ENCODE measurements at regions not wholly inside any gene's neighbourhood (a gene's known extent, or its start where the extent isn't known, plus 50 kb on each side); places are given as distances from the start of the nearest gene placed in this dataset.

DNA sequence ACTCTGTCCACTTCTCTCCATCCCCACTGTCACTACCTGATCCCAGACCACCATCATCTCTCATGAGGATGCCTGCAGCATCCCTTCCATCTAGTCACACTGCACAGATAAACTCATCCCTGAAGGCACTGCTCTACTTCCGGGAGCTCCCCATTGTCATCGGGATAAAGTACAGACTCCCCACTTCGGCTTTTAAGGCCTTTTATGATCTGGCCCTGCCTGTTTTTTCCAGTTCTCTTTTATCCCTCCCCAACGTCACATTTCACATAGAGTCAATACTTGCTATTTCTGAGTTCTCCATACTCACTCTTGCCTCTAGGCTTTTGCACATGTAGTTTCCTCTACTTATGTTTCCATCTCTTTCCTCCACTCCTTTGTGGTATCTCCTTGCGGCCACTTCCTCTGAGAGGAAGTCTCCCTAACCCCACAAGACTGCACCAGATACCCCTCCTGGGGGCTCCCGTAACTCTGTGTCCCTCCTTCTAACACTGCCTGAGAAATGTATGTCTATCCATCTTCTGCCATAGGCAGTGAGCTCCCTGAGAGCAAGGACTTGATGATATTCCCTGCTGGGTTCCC, 66.9 kb downstream of the COPRS start:
- Histone ChIP-seq H3K27me3 (ENCODE audit: insufficient read depth, low read depth) (0 out of 2 replicates have a peak, but pooled peaks cover 3% of the 10 kb centered on the region), H3K36me3 (ENCODE audit: low read depth) (no peaks in the 10 kb centered on the region), H3K27ac (no peak overlapping the region), H2AFZ (no peak overlapping the region), H3K4me3 (no peak overlapping the region), H3K4me2 (no peak overlapping the region), H3K9me3 (ENCODE audit: insufficient read depth, low read depth) (no peaks in the 10 kb centered on the region), H3K79me2 (ENCODE audit: low read depth) (no peaks in the 10 kb centered on the region), H3K4me1 (replicated peaks; ENCODE audit: insufficient read depth) (peaks cover 13% of the 10 kb centered on the region), H4K20me1 (ENCODE audit: insufficient read depth) (no peaks in the 10 kb centered on the region), H3K9me2 (ENCODE audit: insufficient read depth) (no peaks in the 10 kb centered on the region), H3F3A (ENCODE audit: insufficient read depth, low read depth) (peaks cover 10% of the 10 kb centered on the region; the same call in 1 of the 2 replicates)
- no peak for DNase-seq
- POLR2A ChIA-PET (ENCODE audit: unreplicated experiment), result no interaction called here
- TF ChIP-seq, protein P1, sequence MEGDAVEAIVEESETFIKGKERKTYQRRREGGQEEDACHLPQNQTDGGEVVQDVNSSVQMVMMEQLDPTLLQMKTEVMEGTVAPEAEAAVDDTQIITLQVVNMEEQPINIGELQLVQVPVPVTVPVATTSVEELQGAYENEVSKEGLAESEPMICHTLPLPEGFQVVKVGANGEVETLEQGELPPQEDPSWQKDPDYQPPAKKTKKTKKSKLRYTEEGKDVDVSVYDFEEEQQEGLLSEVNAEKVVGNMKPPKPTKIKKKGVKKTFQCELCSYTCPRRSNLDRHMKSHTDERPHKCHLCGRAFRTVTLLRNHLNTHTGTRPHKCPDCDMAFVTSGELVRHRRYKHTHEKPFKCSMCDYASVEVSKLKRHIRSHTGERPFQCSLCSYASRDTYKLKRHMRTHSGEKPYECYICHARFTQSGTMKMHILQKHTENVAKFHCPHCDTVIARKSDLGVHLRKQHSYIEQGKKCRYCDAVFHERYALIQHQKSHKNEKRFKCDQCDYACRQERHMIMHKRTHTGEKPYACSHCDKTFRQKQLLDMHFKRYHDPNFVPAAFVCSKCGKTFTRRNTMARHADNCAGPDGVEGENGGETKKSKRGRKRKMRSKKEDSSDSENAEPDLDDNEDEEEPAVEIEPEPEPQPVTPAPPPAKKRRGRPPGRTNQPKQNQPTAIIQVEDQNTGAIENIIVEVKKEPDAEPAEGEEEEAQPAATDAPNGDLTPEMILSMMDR (conservative IDR thresholded peaks at IDR 0.05), result no peak
- no peak for TF ChIP-seq EZH2 (IDR thresholded peaks at IDR 0.05; ENCODE audit: low read depth)
- intact Hi-C loops (cut with micrococcal nuclease; ENCODE audit: unreplicated experiment), result no loop called here
- no TSS peak for BruUV-seq (replicated peaks)
- CTCF ChIA-PET, result no interaction called here

- H3K4me1 ChIP-seq (replicated peaks; ENCODE audit: insufficient read depth), result peaks cover 13% of the 10 kb centered on the region
- H3K9me2 ChIP-seq (ENCODE audit: insufficient read depth), result no peaks in the 10 kb centered on the region
- ChIA-PET POLR2A (ENCODE audit: unreplicated experiment) (no interaction called here), CTCF (interaction anchor here (0.5 kb wide), 1 partner anchor 54 kb away, joined by 5 read pairs; no protein-coding TSS in a partner anchor)
- no peak overlapping the region for H3K27ac ChIP-seq
- no TSS peak for BruUV-seq (replicated peaks)
- no peaks in the 10 kb centered on the region for H4K20me1 ChIP-seq (ENCODE audit: insufficient read depth)
- no peaks in the 10 kb centered on the region for H3K36me3 ChIP-seq (ENCODE audit: low read depth)
- no peak overlapping the region for H3K4me2 ChIP-seq
- H3K79me2 ChIP-seq (ENCODE audit: low read depth), result no peaks in the 10 kb centered on the region
- no peak overlapping the region for H3K4me3 ChIP-seq
- H3K9me3 ChIP-seq (ENCODE audit: insufficient read depth, low read depth), result no peaks in the 10 kb centered on the region
- no peak for DNase-seq
- H3K27me3 ChIP-seq (ENCODE audit: insufficient read depth, low read depth), result 0 out of 2 replicates have a peak, but pooled peaks cover 3% of the 10 kb centered on the region
- H2AFZ ChIP-seq, result no peak overlapping the region
- intact Hi-C loops (cut with micrococcal nuclease; ENCODE audit: unreplicated experiment), result no loop called here
- TF ChIP-seq EZH2 (IDR thresholded peaks at IDR 0.05; ENCODE audit: low read depth), result no peak
- TF ChIP-seq, protein P1 (conservative IDR thresholded peaks at IDR 0.05), result no peak
- peaks cover 10% of the 10 kb centered on the region; the same call in 1 of the 2 replicates for H3F3A ChIP-seq (ENCODE audit: insufficient read depth, low read depth)
These were observed 69.1 kb downstream of the COPRS start for GRCh38 chr17:31789707-31790505.

DNA sequence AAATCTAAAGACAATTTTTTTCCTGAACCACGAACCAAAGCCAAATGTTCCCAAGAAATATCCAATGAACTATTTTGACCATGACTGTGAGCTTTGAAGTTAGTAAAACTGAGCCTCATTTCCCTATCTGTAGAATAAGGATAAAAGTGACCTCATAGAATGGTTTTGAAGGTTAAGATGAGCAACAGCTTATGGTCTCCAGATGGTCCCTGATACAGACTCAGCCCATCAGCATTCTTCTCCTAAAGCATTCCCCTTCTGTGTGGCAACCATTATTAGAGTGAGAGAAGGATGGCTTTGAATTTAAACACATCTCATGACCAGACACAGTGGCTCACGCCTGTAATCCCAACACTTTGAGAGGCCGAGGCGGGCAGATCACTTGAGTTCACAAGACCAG, 70.1 kb downstream of the COPRS start:
- Histone ChIP-seq H4K20me1 (ENCODE audit: insufficient read depth) (no peaks in the 10 kb centered on the region), H2AFZ (no peak overlapping the region), H3K27me3 (ENCODE audit: insufficient read depth, low read depth) (0 out of 2 replicates have a peak, but pooled peaks cover 3% of the 10 kb centered on the region), H3K36me3 (ENCODE audit: low read depth) (no peaks in the 10 kb centered on the region), H3K9me2 (ENCODE audit: insufficient read depth) (no peaks in the 10 kb centered on the region), H3K9me3 (ENCODE audit: insufficient read depth, low read depth) (no peaks in the 10 kb centered on the region), H3K27ac (no peak overlapping the region), H3K4me2 (no peak overlapping the region), H3K4me3 (no peak overlapping the region), H3K79me2 (ENCODE audit: low read depth) (no peaks in the 10 kb centered on the region), H3K4me1 (replicated peaks; ENCODE audit: insufficient read depth) (peaks cover 13% of the 10 kb centered on the region), H3F3A (ENCODE audit: insufficient read depth, low read depth) (peaks cover 10% of the 10 kb centered on the region; the same call in 1 of the 2 replicates)
- no TSS peak for BruUV-seq (replicated peaks)
- ChIA-PET CTCF (no interaction called here), POLR2A (ENCODE audit: unreplicated experiment) (no interaction called here)
- TF ChIP-seq, protein P1 (conservative IDR thresholded peaks at IDR 0.05), result no peak
- no peak for TF ChIP-seq EZH2 (IDR thresholded peaks at IDR 0.05; ENCODE audit: low read depth)
- intact Hi-C loops (cut with micrococcal nuclease; ENCODE audit: unreplicated experiment), result no loop called here
- no peak for DNase-seq
